ENCODE measurements at regions not wholly inside any gene's neighbourhood (a gene's known extent, or its start where the extent isn't known, plus 50 kb on each side); places are given as distances from the start of the nearest gene placed in this dataset.

DNA sequence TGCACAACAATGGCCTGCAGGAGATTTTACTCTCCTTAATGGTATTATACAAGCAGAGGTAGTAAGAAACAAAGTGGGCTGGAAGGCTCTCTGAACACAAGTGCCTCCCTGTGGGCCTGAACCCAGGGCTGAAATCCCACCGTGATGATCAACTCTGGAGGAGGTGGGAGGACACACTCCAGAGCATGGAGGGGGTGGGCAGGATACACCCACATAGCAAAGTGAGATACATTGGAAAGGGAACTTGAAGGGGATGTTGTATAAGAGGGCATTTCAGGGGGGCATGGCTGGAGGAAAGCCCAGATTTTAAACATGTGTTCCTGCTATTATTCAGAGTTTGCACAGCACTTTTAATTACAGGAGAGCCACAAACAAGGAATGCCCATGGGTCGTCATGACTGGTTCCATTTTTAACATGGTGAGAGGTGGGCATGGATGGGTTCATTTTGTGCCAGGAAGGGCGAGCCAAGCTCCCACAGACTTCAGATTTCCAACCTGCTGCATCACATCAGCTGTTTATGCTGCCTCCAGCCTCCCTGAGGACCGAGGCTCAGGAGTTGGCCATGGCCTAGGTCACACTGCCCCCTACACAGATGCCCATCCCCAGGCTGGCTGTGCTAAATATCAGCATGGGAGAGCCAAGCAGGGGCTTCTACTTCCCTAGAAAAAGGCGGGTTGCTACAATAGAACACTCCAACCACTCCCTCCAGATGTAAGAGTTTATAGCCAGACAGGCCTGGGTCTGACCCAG is 416.2 kb upstream of the ID2 start:
- no peak overlapping the region for H3T11ph ChIP-seq (ENCODE audit: low read length)
- no peak overlapping the region for H3K18ac ChIP-seq (ENCODE audit: insufficient read length, low read depth, low read length)
- no peak overlapping the region for H2BK15ac ChIP-seq (ENCODE audit: low read depth, low read length)
- H3K9me3 ChIP-seq (ENCODE audit: control insufficient read depth, low read depth, low read length) = no peaks in the 10 kb centered on the region
- H3K9ac ChIP-seq (ENCODE audit: extremely low read depth, insufficient read length, low read length) = no peak overlapping the region
- H3K36me3 Mint-ChIP-seq (ENCODE audit: insufficient read depth in 1 of 3, low read depth in 3 of 3) = no peaks in the 10 kb centered on the region
- H2BK20ac ChIP-seq (ENCODE audit: low read depth, low read length, poor library complexity, severe bottlenecking) = no peak overlapping the region
- no peak overlapping the region for H3K4me3 Mint-ChIP-seq
- no peak overlapping the region for H2AK5ac ChIP-seq (ENCODE audit: insufficient read length, low read length)
- H3K27ac ChIP-seq (ENCODE audit: insufficient read length, low read depth, low read length) = no peak overlapping the region
- DNase-seq = no peak
- WGBS (ENCODE audit: extremely low coverage, insufficient read length, low lambda C conversion rate) = no CpG with 5 or more reads among the region's 5 CpGs
- TF ChIP-seq, protein P1, sequence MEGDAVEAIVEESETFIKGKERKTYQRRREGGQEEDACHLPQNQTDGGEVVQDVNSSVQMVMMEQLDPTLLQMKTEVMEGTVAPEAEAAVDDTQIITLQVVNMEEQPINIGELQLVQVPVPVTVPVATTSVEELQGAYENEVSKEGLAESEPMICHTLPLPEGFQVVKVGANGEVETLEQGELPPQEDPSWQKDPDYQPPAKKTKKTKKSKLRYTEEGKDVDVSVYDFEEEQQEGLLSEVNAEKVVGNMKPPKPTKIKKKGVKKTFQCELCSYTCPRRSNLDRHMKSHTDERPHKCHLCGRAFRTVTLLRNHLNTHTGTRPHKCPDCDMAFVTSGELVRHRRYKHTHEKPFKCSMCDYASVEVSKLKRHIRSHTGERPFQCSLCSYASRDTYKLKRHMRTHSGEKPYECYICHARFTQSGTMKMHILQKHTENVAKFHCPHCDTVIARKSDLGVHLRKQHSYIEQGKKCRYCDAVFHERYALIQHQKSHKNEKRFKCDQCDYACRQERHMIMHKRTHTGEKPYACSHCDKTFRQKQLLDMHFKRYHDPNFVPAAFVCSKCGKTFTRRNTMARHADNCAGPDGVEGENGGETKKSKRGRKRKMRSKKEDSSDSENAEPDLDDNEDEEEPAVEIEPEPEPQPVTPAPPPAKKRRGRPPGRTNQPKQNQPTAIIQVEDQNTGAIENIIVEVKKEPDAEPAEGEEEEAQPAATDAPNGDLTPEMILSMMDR (conservative IDR thresholded peaks at IDR 0.05) = no peak
- H2BK120ac ChIP-seq (ENCODE audit: low read depth, low read length, poor library complexity, severe bottlenecking) = no peak overlapping the region
- no peak overlapping the region for H4K91ac ChIP-seq (ENCODE audit: insufficient read length, low read depth, low read length)
- peaks cover 22 to 44% of the 10 kb centered on the region in 2 experiments for H3K4me1 Mint-ChIP-seq
- no peak overlapping the region for H2BK5ac ChIP-seq (ENCODE audit: insufficient read length, low read length)
- no peaks in the 10 kb centered on the region for H3K23me2 ChIP-seq (ENCODE audit: insufficient read length, low read depth, low read length, poor library complexity, severe bottlenecking)
- no peak overlapping the region for H3K23ac ChIP-seq (ENCODE audit: insufficient read length, low read depth, low read length)
- H4K5ac ChIP-seq (ENCODE audit: insufficient read length, low read depth, low read length) = no peak overlapping the region
- H4K20me1 ChIP-seq (ENCODE audit: control insufficient read depth, insufficient read depth, insufficient read length) = no peaks in the 10 kb centered on the region
- no peak overlapping the region for H3K4me2 ChIP-seq (ENCODE audit: insufficient read depth, insufficient read length, low read length)
- H3K27me3 ChIP-seq (ENCODE audit: insufficient read depth, low read length) = no peaks in the 10 kb centered on the region
- no peak overlapping the region for H3K14ac ChIP-seq (ENCODE audit: insufficient read depth, low read length)
- H4K8ac ChIP-seq (replicated peaks; ENCODE audit: insufficient read length, low read depth, low read length) = no peak overlapping the region
- H3K27ac Mint-ChIP-seq = peak overlapping the region in 1 of 3 experiments; percentile 62; a peak in 2 of 7 replicates
- no peak overlapping the region for H2AFZ ChIP-seq (ENCODE audit: low read length)
- H3K4me1 ChIP-seq (ENCODE audit: insufficient read depth, low read length) = 0 out of 2 replicates have a peak, but pooled peaks cover 5% of the 10 kb centered on the region
- H3K79me1 ChIP-seq (ENCODE audit: insufficient read depth, low read depth, low read length, poor library complexity, severe bottlenecking) = no peaks in the 10 kb centered on the region
- no peaks in the 10 kb centered on the region; the same call in 1 of the 2 replicates for H3K27me3 Mint-ChIP-seq (ENCODE audit: low read depth)
- H3K4ac ChIP-seq (ENCODE audit: low read depth, low read length) = no peak overlapping the region
- no peaks in the 10 kb centered on the region for H3K9me3 Mint-ChIP-seq
- no peak overlapping the region for H2BK12ac ChIP-seq (ENCODE audit: insufficient read length, low read depth, low read length)
- H3K79me2 ChIP-seq (ENCODE audit: insufficient read depth, low read length) = no peaks in the 10 kb centered on the region
- no peak overlapping the region for H3K56ac ChIP-seq (ENCODE audit: insufficient read length, low read depth, low read length)

All from H9 (cell line).